HG03280 (cell line): ENCODE measurements at regions not wholly inside any gene's neighbourhood (a gene's known extent, or its start where the extent isn't known, plus 50 kb on each side); places are given as distances from the start of the nearest gene placed in this dataset.
"Not testable (repeated sequence)": the region's sequence is repeated elsewhere in the genome, so short reads cannot be mapped to it uniquely, and the experiment has no call there.

Experiments
- ATAC-seq: cut with Tn5 transposase; IDR thresholded peaks from one replicate; pipeline ENCODE4 v1.9.1; 2021; ENCODE audit warnings: mild to moderate bottlenecking, moderate library complexity; ENCODE audit not compliant: unreplicated experiment

- no peak for ATAC-seq
Measured at GRCh38 chr15:59791755-59792154, 102.6 kb upstream of the BNIP2 start.

GRCh38 chr15:59791079-59791478, 102.0 kb upstream of the BNIP2 start:
- no peak for ATAC-seq

- not testable (repeated sequence) for ATAC-seq
Measured at GRCh38 chr15:59786466-59786865, 97.3 kb upstream of the BNIP2 start.

- ATAC-seq: not testable (repeated sequence)
Measured at GRCh38 chr15:59785981-59786380, 96.9 kb upstream of the BNIP2 start.

GRCh38 chr15:59783774-59784520, 94.8 kb upstream of the BNIP2 start:
- not testable (repeated sequence) for ATAC-seq

- no peak for ATAC-seq
Measured at GRCh38 chr15:59779110-59779509, 90.0 kb upstream of the BNIP2 start.

GRCh38 chr15:59764775-59765174, 75.7 kb upstream of the BNIP2 start:
- no peak for ATAC-seq

- ATAC-seq: no peak
Measured at GRCh38 chr15:59762558-59762957, 73.4 kb upstream of the BNIP2 start.

GRCh38 chr15:59760256-59760655, 71.1 kb upstream of the BNIP2 start:
- ATAC-seq: not testable (repeated sequence)

- ATAC-seq: no peak
Measured at GRCh38 chr15:59751552-59752413, 62.7 kb upstream of the BNIP2 start.

- ATAC-seq: no peak
Measured at GRCh38 chr15:59746777-59747176, 57.7 kb upstream of the BNIP2 start.

- ATAC-seq: no peak
Measured at GRCh38 chr15:59741274-59741906, 52.3 kb upstream of the BNIP2 start.

- no peak for ATAC-seq
Measured at GRCh38 chr15:59739557-59740186, 50.6 kb upstream of the BNIP2 start.
